Right ventricle myocardium inferior (tissue), 1 donor: ENCODE measurements at regions not wholly inside any gene's neighbourhood (a gene's known extent, or its start where the extent isn't known, plus 50 kb on each side); places are given as distances from the start of the nearest gene placed in this dataset.
"Not testable (repeated sequence)": the region's sequence is repeated elsewhere in the genome, so short reads cannot be mapped to it uniquely, and the experiment has no call there.

Experiments used
- ATAC-seq: fragments of 200-7000 bp; cut with Tn5 transposase; one replicate; pipeline ENCODE4 v1.9.1; 2020; ENCODE audit warnings: mild to moderate bottlenecking, moderate library complexity
- DNase-seq: peaks from one replicate; pipeline ENCODE4 v3.0.0; 2021; ENCODE audit errors: missing footprints
- intact Hi-C: fragments of 100-400 bp; cut with DNase I; formaldehyde crosslinking; loops from one replicate; pipeline ENCODE4 v1.11.0; 2022
- donor health status: DM: no; HTN: yes; CAD: no; lungs with severe emphysema.

GRCh38 chr5:168123631-168124528 lies 167.6 kb upstream of the WWC1 start:
- ATAC-seq = no peak
- no peak for DNase-seq
- intact Hi-C loops = loop anchor here (5.0 kb wide), 1 partner anchor 93 kb away; no protein-coding TSS in a partner anchor

DNA sequence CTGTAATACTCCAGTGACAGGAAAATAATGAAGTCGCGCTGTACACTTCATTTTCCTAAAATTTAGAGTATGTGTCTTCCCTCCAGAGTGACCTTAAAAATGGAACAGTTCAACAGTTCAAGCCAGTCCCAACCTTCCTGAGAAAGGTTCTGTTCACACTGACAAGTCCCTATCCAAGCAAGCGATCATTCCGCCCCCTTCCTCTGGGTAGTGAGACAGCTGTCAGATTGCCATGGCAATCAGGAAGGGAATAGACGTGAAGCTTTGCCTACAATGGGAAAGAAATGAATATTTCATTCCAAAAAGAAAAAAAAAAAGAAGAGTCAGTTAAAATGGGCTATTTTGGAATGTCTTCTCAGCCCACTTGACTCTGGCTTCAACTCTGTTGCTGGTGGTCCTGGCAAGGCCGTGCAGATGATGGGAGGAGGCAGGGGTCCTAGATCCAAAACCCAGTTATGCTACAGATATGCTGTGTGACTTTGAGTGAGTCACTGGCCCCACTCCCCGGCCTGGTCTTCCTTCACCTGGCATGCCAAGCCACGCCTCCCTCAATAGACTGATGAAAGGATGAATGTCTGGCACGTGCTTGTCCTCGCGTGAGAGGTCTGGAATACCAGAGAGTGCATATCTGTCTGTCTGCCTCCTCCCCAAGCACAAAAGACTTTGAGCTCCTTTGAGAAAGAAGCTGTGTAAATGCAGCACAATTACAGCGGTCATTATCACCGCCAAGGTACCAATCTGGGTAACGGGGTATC lies 165.8 kb upstream of the WWC1 start:
- intact Hi-C loops = no loop called here
- ATAC-seq = peak; percentile 58

DNA sequence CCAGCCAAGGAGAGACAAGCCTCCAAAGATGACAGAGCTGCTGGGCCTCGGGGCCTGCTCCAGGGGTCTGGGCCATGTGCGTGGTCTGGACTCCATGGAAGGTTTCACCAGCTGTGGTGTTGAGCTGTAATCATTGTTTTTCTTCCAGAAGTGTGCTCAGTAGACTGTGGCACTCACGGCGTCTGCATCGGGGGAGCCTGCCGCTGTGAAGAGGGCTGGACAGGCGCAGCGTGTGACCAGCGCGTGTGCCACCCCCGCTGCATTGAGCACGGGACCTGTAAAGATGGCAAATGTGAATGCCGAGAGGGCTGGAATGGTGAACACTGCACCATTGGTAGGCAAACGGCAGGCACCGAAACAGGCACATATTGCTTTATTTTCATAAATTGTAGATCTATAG lies 164.8 kb upstream of the WWC1 start:
- intact Hi-C loops = no loop called here
- ATAC-seq (no peak), DNase-seq (no peak)

More for the DNA sequence above, 165.8 kb upstream of the WWC1 start:
- peak; percentile 57 for DNase-seq

GRCh38 chr5:168128111-168128510 lies 163.3 kb upstream of the WWC1 start:
- intact Hi-C loops = no loop called here
- ATAC-seq (no peak), DNase-seq (no peak)

DNA sequence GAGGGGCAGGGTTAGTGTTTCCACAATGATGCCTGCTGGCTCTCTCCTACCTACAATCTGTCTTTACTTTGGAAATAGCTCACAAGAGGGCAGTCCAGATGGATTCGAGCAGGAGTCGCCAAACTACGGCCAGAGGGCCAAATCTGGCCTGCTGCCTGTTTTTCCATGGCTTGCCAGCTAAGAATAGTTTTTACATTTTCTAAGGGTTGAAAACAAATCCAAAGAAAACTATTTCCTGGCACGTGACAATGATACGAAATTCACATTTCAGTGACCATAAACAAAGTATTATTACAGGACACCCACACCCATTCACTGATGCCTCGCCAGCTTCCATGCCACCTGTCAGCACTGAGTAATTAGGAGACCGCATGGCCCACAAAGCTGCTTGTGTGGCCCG lies 162.9 kb upstream of the WWC1 start:
- intact Hi-C loops = no loop called here
- ATAC-seq (no peak), DNase-seq (no peak)

DNA sequence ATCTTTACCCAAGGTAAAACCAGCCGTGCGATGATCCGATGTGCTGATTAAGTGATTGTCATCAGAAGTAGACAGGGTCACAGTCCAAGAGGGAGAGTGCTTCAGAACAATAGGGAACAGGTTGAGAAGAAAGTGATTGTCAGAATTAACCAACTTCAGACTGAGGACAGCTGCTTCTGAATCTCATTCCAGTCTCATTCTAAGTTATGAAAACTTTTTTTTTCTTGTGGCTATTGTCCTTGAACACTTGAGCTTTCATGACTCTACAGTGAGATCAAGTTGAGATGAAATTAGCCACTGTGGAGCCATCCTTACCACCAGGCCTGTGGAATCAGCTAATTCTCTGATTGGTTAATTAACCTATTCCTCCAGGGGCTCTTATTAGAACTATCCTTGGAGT lies 159.9 kb upstream of the WWC1 start:
- ATAC-seq = no peak
- DNase-seq = no peak
- intact Hi-C loops = no loop called here

GRCh38 chr5:168132241-168132641 lies 159.2 kb upstream of the WWC1 start:
- intact Hi-C loops = no loop called here
- ATAC-seq (no peak), DNase-seq (no peak)

- intact Hi-C loops = no loop called here
- ATAC-seq (no peak), DNase-seq (no peak)
Measured at GRCh38 chr5:168135897-168136296, 155.5 kb upstream of the WWC1 start.

DNA sequence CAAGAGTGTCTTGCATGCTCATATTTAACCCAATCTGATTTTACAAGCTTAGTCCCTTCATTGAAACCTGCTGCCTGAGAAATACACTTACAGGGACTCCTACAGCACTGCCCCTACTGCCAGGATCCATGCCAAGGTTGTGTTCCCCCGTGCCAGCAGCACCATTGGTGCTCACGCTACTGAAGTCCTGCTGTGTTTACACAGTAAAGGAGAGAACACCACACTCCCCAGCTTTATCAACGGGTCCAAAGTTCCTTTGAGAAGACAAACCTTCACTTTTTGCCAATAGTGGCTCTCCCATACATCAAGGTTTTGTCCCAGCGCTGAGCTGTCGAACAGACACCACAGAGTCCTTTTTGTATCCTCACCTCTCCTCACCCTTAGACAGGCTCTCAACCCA lies 155.1 kb upstream of the WWC1 start:
- intact Hi-C loops = no loop called here
- ATAC-seq (no peak), DNase-seq (no peak)

GRCh38 chr5:168137265-168137664 lies 154.2 kb upstream of the WWC1 start:
- DNase-seq (no peak), ATAC-seq (no peak)
- intact Hi-C loops = no loop called here

- ATAC-seq (no peak), DNase-seq (no peak)
Measured at GRCh38 chr5:168140241-168140640, 151.2 kb upstream of the WWC1 start.

GRCh38 chr5:168142402-168142801 lies 149.0 kb upstream of the WWC1 start:
- intact Hi-C loops = no loop called here
- no peak for ATAC-seq
- no peak for DNase-seq

More at GRCh38 chr5:168140241-168140640, 151.2 kb upstream of the WWC1 start:
- intact Hi-C loops = no loop called here

DNA sequence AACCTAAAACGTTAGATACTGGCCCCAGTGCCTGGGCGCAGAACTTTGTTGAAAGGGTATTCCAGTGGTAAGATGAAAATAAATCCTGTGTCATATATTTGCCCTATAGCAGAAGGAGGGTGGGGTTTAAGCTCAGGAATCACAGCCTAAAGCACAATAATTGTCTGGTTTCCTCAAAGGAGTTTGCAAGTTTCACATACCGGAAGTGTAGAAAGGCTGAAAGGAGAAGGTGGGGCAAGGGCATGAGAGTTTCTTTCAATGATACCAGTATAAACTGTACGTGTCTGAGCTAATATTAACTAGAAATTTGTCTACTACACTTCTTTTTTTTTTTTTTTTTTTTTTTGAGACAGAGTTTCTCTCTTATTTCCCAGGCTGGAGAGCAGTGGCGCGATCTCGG lies 147.9 kb upstream of the WWC1 start:
- DNase-seq, ATAC-seq, intact Hi-C loops: not testable (repeated sequence)

DNA sequence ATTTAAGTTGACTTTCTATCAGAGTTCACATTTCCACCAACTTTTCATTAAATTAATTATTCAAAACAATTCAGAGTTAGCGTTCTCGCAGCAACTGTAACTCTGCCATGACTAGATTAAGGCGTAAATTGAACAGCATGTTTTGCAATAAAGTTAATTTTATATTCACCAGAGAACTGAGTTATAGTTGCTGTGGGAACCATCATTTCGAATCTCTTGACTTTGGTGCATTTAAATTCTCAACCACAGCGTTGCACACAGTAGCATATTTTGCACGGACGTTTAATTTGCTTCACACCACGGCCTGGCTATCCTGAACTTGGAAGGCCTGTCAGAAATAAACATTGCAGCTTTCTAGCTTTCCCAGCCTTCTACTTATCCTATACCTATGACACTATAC lies 144.3 kb upstream of the WWC1 start:
- no peak for DNase-seq
- intact Hi-C loops = loop anchor here (5.0 kb wide), 1 partner anchor 40 kb away; no protein-coding TSS in a partner anchor
- ATAC-seq = no peak

GRCh38 chr5:168147568-168148360 lies 143.7 kb upstream of the WWC1 start:
- DNase-seq = no peak
- intact Hi-C loops = loop anchor here (5.0 kb wide), 1 partner anchor 40 kb away; no protein-coding TSS in a partner anchor
- peak; percentile 81 for ATAC-seq

- intact Hi-C loops = no loop called here
- DNase-seq (no peak), ATAC-seq (no peak)
Measured at GRCh38 chr5:168151041-168151440, 140.4 kb upstream of the WWC1 start.

DNA sequence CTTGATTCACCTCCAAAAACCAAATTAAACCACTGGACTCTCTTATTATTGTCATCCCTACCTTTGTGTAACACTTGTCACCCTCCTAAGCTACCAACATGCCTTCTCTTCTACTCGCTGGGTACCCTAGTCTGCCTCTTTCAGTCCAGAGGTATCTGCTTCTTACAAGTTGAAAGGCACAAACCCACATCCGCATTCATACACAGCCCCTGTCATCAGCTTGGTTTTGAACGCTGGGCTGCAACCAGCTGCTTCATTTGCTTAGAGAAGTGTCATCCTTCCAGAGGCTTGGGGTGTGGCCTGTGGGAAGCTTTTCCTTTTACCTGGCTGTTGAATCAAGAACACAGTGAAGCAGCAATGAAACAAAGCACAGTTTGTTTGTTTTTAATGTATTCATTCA lies 138.8 kb upstream of the WWC1 start:
- intact Hi-C loops = no loop called here
- DNase-seq (no peak), ATAC-seq (no peak)

- ATAC-seq (peak; percentile 52), DNase-seq (no peak)
- intact Hi-C loops = no loop called here
Measured at GRCh38 chr5:168153263-168153875, 138.1 kb upstream of the WWC1 start.

GRCh38 chr5:168153876-168154270 lies 137.6 kb upstream of the WWC1 start:
- ATAC-seq = no peak

More at GRCh38 chr5:168153876-168154270, 137.6 kb upstream of the WWC1 start:
- intact Hi-C loops = no loop called here
- DNase-seq = no peak
